Heart left ventricle (tissue), 16 donors: ENCODE measurements at regions not wholly inside any gene's neighbourhood (a gene's known extent, or its start where the extent isn't known, plus 50 kb on each side); places are given as distances from the start of the nearest gene placed in this dataset.

Source experiments
- ATAC-seq, 4 donors: fragments of 200-7000 bp; cut with Tn5 transposase; one replicate each; pipeline ENCODE4 v1.9.1; 2020 to 2022; ENCODE audit warnings: moderate library complexity in 4 of 4, mild to moderate bottlenecking in 3 of 4, moderate number of reproducible peaks in 1 of 4
- DNase-seq, 5 donors: peaks; one replicate each; pipeline ENCODE4 v3.0.0-alpha.2; 2020
- H3K27ac ChIP-seq, 12 donors: fragments of 200-600 bp; sonication (generic) in 4 of 12; one replicate each; pipeline versions ENCODE4 v1.5.0 to v1.8.0; 2016 to 2022; ENCODE audit warnings: mild to moderate bottlenecking in 2 of 12
- H3K27me3 ChIP-seq, 9 donors: fragments of 200-600 bp; sonication (generic) in 2 of 9; one replicate each; pipeline versions ENCODE4 v1.5.1 to v1.8.0; 2016 to 2022; ENCODE audit warnings: mild to moderate bottlenecking in 3 of 9
- H3K36me3 ChIP-seq, 9 donors: fragments of 200-600 bp; sonication (generic) in 2 of 9; one replicate each; pipeline versions ENCODE4 v1.5.0 to v1.8.0; 2018 to 2022; ENCODE audit warnings: mild to moderate bottlenecking in 2 of 9
- H3K4me1 ChIP-seq, 12 donors: fragments of 200-600 bp; sonication (generic) in 4 of 12; one replicate each; pipeline versions ENCODE4 v1.5.0 to v1.8.0; 2016 to 2022; ENCODE audit warnings: mild to moderate bottlenecking in 3 of 12
- H3K4me3 ChIP-seq, 12 donors: fragments of 200-600 bp; sonication (generic) in 4 of 12; one replicate each; pipeline versions ENCODE4 v1.5.0 to v1.8.0; 2017 to 2022; ENCODE audit warnings: mild to moderate bottlenecking in 9 of 12, moderate library complexity in 4 of 12
- H3K9me3 ChIP-seq, 12 donors: fragments of 200-600 bp; sonication (generic) in 4 of 12; one replicate each; pipeline versions ENCODE4 v1.5.0 to v1.8.0; 2016 to 2022; ENCODE audit warnings: mild to moderate bottlenecking in 1 of 12
- CTCF ChIP-seq, 12 donors: fragments of 200-600 bp; sonication (generic) in 4 of 12; IDR thresholded peaks; one replicate each; pipeline versions ENCODE4 v1.5.0 to v1.8.0; 2018 to 2022; ENCODE audit warnings: antibody characterized with exemption in 12 of 12, mild to moderate bottlenecking in 5 of 12
- POLR2A ChIP-seq, 2 donors: fragments of 450-650 bp; IDR thresholded peaks; one replicate each; pipeline ENCODE4 v1.6.1; 2017; ENCODE audit warnings: antibody characterized with exemption in 2 of 2, mild to moderate bottlenecking in 2 of 2, moderate library complexity in 2 of 2
- WGBS, 4 donors: extraction: QIAGEN DNeasy Blood & Tissue Kit in 2 of 4; methylation state at CpG; one replicate each; pipeline versions ENCODE4 v1.1.5 to v1.1.7; 2013 to 2018; 5-methylcytosine and 5-hydroxymethylcytosine counted together
- intact Hi-C, 10 donors: fragments of 100-400 bp; cut with DNase I; formaldehyde crosslinking; loops; one replicate each; pipeline versions ENCODE4 v1.11.1 to v1.14.2; 2022
- donor health status: ischemic (EF 13 %, LVEDD 7.1; RV severe dilation, severe dysfunction).
- donor health status: healthy with polysubstance abuse.
- donor health status: DM: no; HTN: yes; CAD: no.
- donor health status: DM: no; HTN: no; CAD: no.
- donor health status: ischemic (EF 25% LVEDD 6.9; RV normal size, moderate dysfunction).
- donor health status: ischemic (EF 25% LVEDD 5.7; RV mildly dilated, moderate dysfunction).
- donor health status: healthy.
- donor health status: DM: yes; HTN: yes; CAD: no.
- donor health status: ischemic (EF 35%, LVEDD 5.7; RV mildly dilated, moderate dysfunction).
- donor health status: nonischemic (EF 11% LVEDD 7.7; RV severe dilation, severe dysfunction).
- donor health status: DM: yes; HTN: yes; CAD: no.
- donor health status: PGD.
- donor health status: ischemic (EF 29% LVEDD 5.4; RV normal size, mild dysfunction).
- donor health status: nonischemic (EF 23%, LVEDD 6.1; RV moderate dilation, normal function).

- TF ChIP-seq CTCF (IDR thresholded peaks at IDR 0.05): no peak
- no peak for TF ChIP-seq POLR2A (IDR thresholded peaks at IDR 0.05)
- DNase-seq: no peak
- no peaks in the 10 kb centered on the region for H3K9me3 ChIP-seq
- intact Hi-C loops: no loop called here
- no peak overlapping the region for H3K27ac ChIP-seq
- WGBS, 4 donors: 90 to 93% (median 91%) methylated on average over 2 of the region's 2 CpGs
- ATAC-seq: no peak
- no peak overlapping the region for H3K4me3 ChIP-seq
- peaks cover 0 to 2% (median 0%) of the 10 kb centered on the region in 12 donors for H3K4me1 ChIP-seq
- no peaks in the 10 kb centered on the region for H3K27me3 ChIP-seq
- H3K36me3 ChIP-seq: no peaks in the 10 kb centered on the region
Measured at GRCh38 chr14:38139926-38140325, 67.8 kb upstream of the SSTR1 start.

- Histone ChIP-seq H3K36me3 (no peaks in the 10 kb centered on the region), H3K27ac (no peak overlapping the region), H3K4me3 (no peak overlapping the region), H3K27me3 (no peaks in the 10 kb centered on the region), H3K9me3 (no peaks in the 10 kb centered on the region), H3K4me1 (peaks cover 0 to 2% (median 0%) of the 10 kb centered on the region in 12 donors)
- intact Hi-C loops: no loop called here
- ATAC-seq (no peak), DNase-seq (no peak)
- no peak for TF ChIP-seq POLR2A (IDR thresholded peaks at IDR 0.05)
- no peak for TF ChIP-seq CTCF (IDR thresholded peaks at IDR 0.05)
- WGBS, 4 donors: 71 to 78% (median 73%) methylated on average over 4 of the region's 4 CpGs
Measured at GRCh38 chr14:38143170-38143569, 64.5 kb upstream of the SSTR1 start.

- H3K4me1 ChIP-seq: peaks cover 0 to 2% (median 0%) of the 10 kb centered on the region in 12 donors
- ATAC-seq: no peak
- no peaks in the 10 kb centered on the region for H3K36me3 ChIP-seq
- no peaks in the 10 kb centered on the region for H3K27me3 ChIP-seq
- DNase-seq: no peak
- H3K9me3 ChIP-seq: no peaks in the 10 kb centered on the region
- no peak overlapping the region for H3K27ac ChIP-seq
- intact Hi-C loops: no loop called here
- TF ChIP-seq POLR2A (IDR thresholded peaks at IDR 0.05): no peak
- TF ChIP-seq CTCF (IDR thresholded peaks at IDR 0.05): no peak
- no peak overlapping the region for H3K4me3 ChIP-seq
- WGBS, 4 donors: 46 to 54% (median 49%) methylated on average over 6 of the region's 6 CpGs
Measured at GRCh38 chr14:38143659-38144505, 63.8 kb upstream of the SSTR1 start.

GRCh38 chr14:38145142-38145541 is 62.6 kb upstream of the SSTR1 start:
- Histone ChIP-seq H3K9me3 (no peaks in the 10 kb centered on the region), H3K27ac (no peak overlapping the region), H3K36me3 (no peaks in the 10 kb centered on the region), H3K4me3 (no peak overlapping the region), H3K4me1 (peaks cover 0 to 2% (median 0%) of the 10 kb centered on the region in 12 donors), H3K27me3 (no peaks in the 10 kb centered on the region)
- ATAC-seq (no peak), DNase-seq (no peak)
- intact Hi-C loops: no loop called here
- TF ChIP-seq CTCF (IDR thresholded peaks at IDR 0.05): no peak
- TF ChIP-seq POLR2A (IDR thresholded peaks at IDR 0.05): no peak
- 78 to 84% (median 80%) methylated on average over 4 of the region's 4 CpGs for WGBS, 4 donors
